K562 (cell line): ENCODE measurements at regions not wholly inside any gene's neighbourhood (a gene's known extent, or its start where the extent isn't known, plus 50 kb on each side); places are given as distances from the start of the nearest gene placed in this dataset.

Source experiments
- ELF4 ChIP-seq: fragments of 450-650 bp; formaldehyde crosslinking; IDR thresholded peaks from 2 replicates; pipeline ENCODE4 v1.4.0; 2022; ENCODE audit warnings: missing genetic modification characterization
- IRF2 ChIP-seq: sonication (generic); formaldehyde crosslinking; IDR thresholded peaks from 2 replicates; pipeline ENCODE4 v1.8.1; 2022; ENCODE audit warnings: mild to moderate bottlenecking, missing genetic modification reagents
- PTRF ChIP-seq: fragments of 450-650 bp; IDR thresholded peaks from 2 replicates; pipeline ENCODE4 v1.6.1; 2016; ENCODE audit warnings: mild to moderate bottlenecking, missing genetic modification characterization, missing compliant biosample characterization
- ZNF217 ChIP-seq: sonication (generic); formaldehyde crosslinking; IDR thresholded peaks from 2 replicates; pipeline ENCODE4 v1.8.0; 2022; ENCODE audit warnings: mild to moderate bottlenecking, missing genetic modification reagents
- TF ChIP-seq, protein P1 (sequence below), 3 experiments: IDR thresholded peaks in 2 of 3; conservative IDR thresholded peaks in 1 of 3; 2 replicates each; pipeline ENCODE4 v1.5.1; 2011 to 2012; ENCODE audit warnings: low read length in 3 of 3, mild to moderate bottlenecking in 3 of 3, control low read depth in 2 of 3, improper control_type of control experiment in 1 of 3, inconsistent platforms in 1 of 3, low read depth in 1 of 3, mixed read lengths in 1 of 3, moderate library complexity in 1 of 3; ENCODE audit not compliant: insufficient read depth in 2 of 3

DNA sequence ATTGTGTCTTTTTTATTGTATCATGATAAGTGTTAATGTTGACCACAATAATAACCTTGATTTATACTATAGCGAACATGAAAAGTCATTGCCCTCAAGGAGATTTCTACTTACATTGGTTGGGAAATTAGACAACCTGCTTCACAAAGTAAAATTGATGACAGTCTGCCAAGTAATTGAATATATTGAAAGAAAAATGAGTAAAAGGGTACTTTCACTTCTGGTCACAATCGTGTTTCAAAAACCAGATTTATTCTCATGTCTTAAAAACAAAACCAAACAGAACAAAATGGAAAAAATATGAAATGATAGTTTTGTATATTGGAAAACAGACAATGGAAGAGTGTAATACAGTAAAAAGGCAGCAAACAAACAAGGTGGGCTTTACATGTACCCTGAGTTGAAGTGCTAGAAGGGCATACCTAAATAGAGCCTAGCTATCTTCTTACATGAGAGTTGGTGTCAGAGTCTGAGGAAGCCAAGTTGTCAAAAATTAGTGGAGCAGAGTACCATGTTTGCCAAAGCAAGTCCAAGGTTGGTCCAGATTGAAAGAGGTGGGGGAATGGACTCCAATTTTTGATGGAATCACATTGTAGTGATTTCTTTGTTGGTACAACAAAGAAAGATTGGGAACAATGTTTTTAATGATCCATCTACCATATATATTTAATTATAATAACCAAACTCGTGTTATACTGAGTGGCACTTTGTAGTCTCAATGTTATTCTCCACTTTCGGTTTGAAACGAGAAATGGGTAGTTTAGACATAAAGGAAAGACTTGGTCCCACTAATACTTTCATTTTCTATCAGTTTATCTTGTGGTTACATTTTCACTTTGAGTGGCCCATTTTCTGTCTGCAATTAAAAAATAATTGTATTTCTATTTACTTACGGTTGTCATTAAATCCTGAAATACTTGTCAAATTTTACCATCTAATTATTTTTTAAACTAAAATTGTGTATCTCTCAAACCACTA is 775.6 kb downstream of the STIM2 start:
- TF ChIP-seq, protein P1, sequence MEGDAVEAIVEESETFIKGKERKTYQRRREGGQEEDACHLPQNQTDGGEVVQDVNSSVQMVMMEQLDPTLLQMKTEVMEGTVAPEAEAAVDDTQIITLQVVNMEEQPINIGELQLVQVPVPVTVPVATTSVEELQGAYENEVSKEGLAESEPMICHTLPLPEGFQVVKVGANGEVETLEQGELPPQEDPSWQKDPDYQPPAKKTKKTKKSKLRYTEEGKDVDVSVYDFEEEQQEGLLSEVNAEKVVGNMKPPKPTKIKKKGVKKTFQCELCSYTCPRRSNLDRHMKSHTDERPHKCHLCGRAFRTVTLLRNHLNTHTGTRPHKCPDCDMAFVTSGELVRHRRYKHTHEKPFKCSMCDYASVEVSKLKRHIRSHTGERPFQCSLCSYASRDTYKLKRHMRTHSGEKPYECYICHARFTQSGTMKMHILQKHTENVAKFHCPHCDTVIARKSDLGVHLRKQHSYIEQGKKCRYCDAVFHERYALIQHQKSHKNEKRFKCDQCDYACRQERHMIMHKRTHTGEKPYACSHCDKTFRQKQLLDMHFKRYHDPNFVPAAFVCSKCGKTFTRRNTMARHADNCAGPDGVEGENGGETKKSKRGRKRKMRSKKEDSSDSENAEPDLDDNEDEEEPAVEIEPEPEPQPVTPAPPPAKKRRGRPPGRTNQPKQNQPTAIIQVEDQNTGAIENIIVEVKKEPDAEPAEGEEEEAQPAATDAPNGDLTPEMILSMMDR (IDR thresholded peaks at IDR 0.05 in 2 of 3, conservative IDR thresholded peaks at IDR 0.05 in 1 of 3; ENCODE audit: insufficient read depth in 2 of 3, low read depth in 1 of 3, low read length in 3 of 3): no peak
- TF ChIP-seq ZNF217 (no peak), IRF2 (CRISPR knock-in tag) (no peak), PTRF (no peak), ELF4 (no peak)
